Pancreas (tissue), 10 donors: ENCODE measurements at regions not wholly inside any gene's neighbourhood (a gene's known extent, or its start where the extent isn't known, plus 50 kb on each side); places are given as distances from the start of the nearest gene placed in this dataset.

Source experiments
- ATAC-seq, 4 donors: fragments of 200-7000 bp; cut with Tn5 transposase; one replicate each; pipeline versions ENCODE4 v1.8.0 to v1.9.1; 2020; ENCODE audit warnings: mild to moderate bottlenecking in 4 of 4, moderate library complexity in 4 of 4
- DNase-seq, 6 donors: peaks; one replicate each; pipeline ENCODE4 v3.0.0-alpha.2; 2020
- FAIRE-seq: peaks from 2 replicates; lab custom pipeline; 2012; peaks lifted over from hg19 to GRCh38; lab: Jason Lieb, UNC
- H3K27ac ChIP-seq, 4 donors: fragments of 200-600 bp; sonication (generic); 1 replicate in 3 of 4; 2 replicates in 1 of 4; pipeline versions ENCODE4 v1.5.0 to v1.8.0; 2020
- H3K27me3 ChIP-seq, 4 donors: fragments of 200-600 bp; one replicate each; pipeline ENCODE4 v1.8.0; 2021
- H3K36me3 ChIP-seq, 3 donors: fragments of 200-600 bp; sonication (generic) in 1 of 3; one replicate each; pipeline versions ENCODE4 v1.5.0 to v1.8.0; 2020 to 2021
- H3K4me1 ChIP-seq, 3 donors: fragments of 200-600 bp; one replicate each; pipeline ENCODE4 v1.8.0; 2021
- H3K4me3 ChIP-seq, 4 donors: fragments of 200-600 bp; sonication (generic) in 2 of 4; one replicate each; pipeline versions ENCODE4 v1.5.0 to v1.8.0; 2020 to 2021
- H3K9me3 ChIP-seq, 4 donors: fragments of 200-600 bp; one replicate each; pipeline ENCODE4 v1.8.0; 2021
- WGBS, 2 donors: extraction: QIAGEN DNeasy Blood & Tissue Kit; methylation state at CpG; one replicate each; pipeline ENCODE4 v1.1.7; 2013; 5-methylcytosine and 5-hydroxymethylcytosine counted together
- intact Hi-C, 3 donors: fragments of 100-400 bp; cut with DNase I; formaldehyde crosslinking; loops; one replicate each; pipeline versions ENCODE4 v1.11.1 to v1.14.2; 2022
- TF ChIP-seq, protein P1 (sequence below), 4 donors: fragments of 200-600 bp; sonication (generic) in 3 of 4; IDR thresholded peaks; one replicate each; pipeline versions ENCODE4 v1.5.0 to v1.8.0; 2021; ENCODE audit warnings: antibody characterized with exemption in 4 of 4
- donor health status: healthy with polysubstance abuse.
- donor health status: DM: no; HTN: no; CAD: no; lungs with moderate emphysema.
- donor health status: DM: no; HTN: no; CAD: no.
- donor health status: control.
- donor health status: control.
- donor health status: Bipolar disorder and iron deficiency.
- donor health status: DM: yes; HTN: yes; CAD: no.
- donor health status: DM: no; HTN: no; CAD: no.
- donor health status: DM: no; HTN: no; CAD: no.
- donor health status: DM: yes; HTN: yes; CAD: no.

DNA sequence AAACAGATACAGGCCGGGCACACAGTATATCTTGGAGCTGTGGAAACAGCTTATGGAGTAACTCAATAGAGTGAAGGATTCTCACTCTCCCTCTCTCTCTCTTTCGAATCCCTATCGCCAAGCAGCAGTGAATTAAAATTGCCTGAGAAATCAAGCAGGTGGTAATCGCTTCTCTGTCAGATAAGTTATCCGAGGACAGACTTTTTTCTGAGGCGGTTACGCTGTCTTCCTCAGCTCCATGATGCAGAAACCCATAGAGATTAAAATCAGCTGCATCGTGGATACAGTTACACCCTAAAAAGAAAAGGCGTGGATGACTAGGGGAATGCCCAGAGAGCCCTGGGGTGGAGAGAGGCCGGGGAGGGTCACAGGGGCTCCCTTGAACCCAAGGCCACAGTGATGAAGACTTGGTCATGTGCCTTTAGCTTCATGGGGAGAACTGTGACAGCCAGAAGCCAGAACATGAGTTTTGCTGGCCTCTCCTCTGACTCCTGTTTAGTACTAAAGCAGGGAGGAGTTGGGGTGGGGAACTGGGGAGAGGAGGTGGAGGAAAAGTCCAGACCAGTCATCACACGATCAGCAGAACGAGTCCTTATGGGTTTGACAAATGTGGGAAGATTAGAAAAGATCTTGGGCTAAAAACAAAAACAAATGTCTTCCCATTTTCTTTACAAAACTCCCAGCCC lies 138.8 kb upstream of the JARID2 start:
- TF ChIP-seq, protein P1, sequence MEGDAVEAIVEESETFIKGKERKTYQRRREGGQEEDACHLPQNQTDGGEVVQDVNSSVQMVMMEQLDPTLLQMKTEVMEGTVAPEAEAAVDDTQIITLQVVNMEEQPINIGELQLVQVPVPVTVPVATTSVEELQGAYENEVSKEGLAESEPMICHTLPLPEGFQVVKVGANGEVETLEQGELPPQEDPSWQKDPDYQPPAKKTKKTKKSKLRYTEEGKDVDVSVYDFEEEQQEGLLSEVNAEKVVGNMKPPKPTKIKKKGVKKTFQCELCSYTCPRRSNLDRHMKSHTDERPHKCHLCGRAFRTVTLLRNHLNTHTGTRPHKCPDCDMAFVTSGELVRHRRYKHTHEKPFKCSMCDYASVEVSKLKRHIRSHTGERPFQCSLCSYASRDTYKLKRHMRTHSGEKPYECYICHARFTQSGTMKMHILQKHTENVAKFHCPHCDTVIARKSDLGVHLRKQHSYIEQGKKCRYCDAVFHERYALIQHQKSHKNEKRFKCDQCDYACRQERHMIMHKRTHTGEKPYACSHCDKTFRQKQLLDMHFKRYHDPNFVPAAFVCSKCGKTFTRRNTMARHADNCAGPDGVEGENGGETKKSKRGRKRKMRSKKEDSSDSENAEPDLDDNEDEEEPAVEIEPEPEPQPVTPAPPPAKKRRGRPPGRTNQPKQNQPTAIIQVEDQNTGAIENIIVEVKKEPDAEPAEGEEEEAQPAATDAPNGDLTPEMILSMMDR (IDR thresholded peaks at IDR 0.05) = no peak
- Histone ChIP-seq H3K4me1 (no peaks in the 10 kb centered on the region), H3K27ac (no peak overlapping the region), H3K36me3 (no peaks in the 10 kb centered on the region), H3K27me3 (no peaks in the 10 kb centered on the region), H3K9me3 (no peaks in the 10 kb centered on the region), H3K4me3 (no peak overlapping the region)
- ATAC-seq (no peak), DNase-seq (no peak), FAIRE-seq (no peak)
- intact Hi-C loops = loop anchor here in 1 of 3 donors (10.0 kb wide), 1 partner anchor 762 kb away; no protein-coding TSS in a partner anchor
- 54 to 59% methylated on average over 12 of the region's 12 CpGs for WGBS, 2 donors

DNA sequence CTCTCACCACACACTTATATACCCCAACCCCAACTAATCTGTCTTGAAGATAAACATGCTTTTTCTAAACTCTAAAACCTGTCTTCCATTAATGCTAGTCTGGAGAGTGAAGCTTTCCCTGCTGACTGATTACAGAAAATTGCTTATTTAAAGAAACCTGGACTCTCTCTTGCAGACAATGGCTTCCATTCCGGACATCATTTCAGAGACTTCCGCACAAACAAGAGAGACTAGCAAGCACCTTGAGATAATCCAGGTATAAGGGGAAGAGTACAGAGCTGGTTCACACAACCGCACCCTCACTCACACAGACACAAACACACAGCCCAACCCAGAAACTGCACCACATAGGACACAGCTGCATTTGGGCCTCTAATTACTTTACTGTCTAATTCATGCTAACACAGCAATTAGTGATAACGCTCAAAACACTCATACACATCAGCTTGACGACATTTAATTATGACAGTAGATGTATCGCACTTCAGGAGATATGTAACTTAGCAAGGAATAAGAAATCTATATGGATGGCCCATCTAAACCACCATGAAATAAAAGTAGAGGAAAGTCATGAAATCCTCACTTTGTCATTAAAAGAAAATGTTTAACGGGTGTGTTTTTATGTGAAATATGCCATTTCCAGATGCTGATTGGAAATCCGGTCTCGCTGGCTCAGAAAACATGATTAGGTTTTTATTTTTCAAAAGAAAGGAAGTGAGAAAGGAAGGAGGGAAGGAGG lies 138.1 kb upstream of the JARID2 start:
- no peak for FAIRE-seq
- DNase-seq = no peak
- Histone ChIP-seq H3K36me3 (no peaks in the 10 kb centered on the region), H3K4me3 (no peak overlapping the region), H3K27ac (no peak overlapping the region), H3K4me1 (no peaks in the 10 kb centered on the region), H3K27me3 (no peaks in the 10 kb centered on the region), H3K9me3 (no peaks in the 10 kb centered on the region)
- intact Hi-C loops = loop anchor here in 1 of 3 donors (10.0 kb wide), 1 partner anchor 763 kb away; no protein-coding TSS in a partner anchor
- WGBS, 2 donors = 92 to 95% methylated on average over 9 of the region's 9 CpGs
- TF ChIP-seq, protein P1 (IDR thresholded peaks at IDR 0.05) = no peak
- ATAC-seq = no peak

DNA sequence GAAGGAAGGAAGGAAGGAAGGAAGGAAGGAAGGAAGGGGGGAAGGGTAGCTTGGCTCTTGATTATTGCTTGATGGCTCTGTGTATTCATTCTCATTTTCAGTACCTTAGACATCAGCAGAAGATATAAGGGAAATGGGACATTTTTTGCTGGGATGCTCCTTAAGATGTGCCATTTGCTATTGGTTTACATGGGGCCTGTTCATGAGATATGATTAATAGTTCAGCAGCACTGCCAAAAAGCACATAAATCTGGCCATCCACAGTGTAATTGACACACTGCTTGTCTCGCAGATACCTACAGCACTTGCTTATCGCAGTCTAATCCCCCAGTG lies 137.5 kb upstream of the JARID2 start:
- Histone ChIP-seq H3K4me1 (no peaks in the 10 kb centered on the region), H3K36me3 (no peaks in the 10 kb centered on the region), H3K27me3 (no peaks in the 10 kb centered on the region), H3K27ac (no peak overlapping the region), H3K4me3 (no peak overlapping the region), H3K9me3 (no peaks in the 10 kb centered on the region)
- TF ChIP-seq, protein P1 (IDR thresholded peaks at IDR 0.05) = no peak
- no peak for FAIRE-seq
- no peak for DNase-seq
- 91 to 98% methylated on average over 2 of the region's 2 CpGs for WGBS, 2 donors
- ATAC-seq = no peak
- intact Hi-C loops = loop anchor here in 1 of 3 donors (10.0 kb wide), 1 partner anchor 764 kb away; no protein-coding TSS in a partner anchor

DNA sequence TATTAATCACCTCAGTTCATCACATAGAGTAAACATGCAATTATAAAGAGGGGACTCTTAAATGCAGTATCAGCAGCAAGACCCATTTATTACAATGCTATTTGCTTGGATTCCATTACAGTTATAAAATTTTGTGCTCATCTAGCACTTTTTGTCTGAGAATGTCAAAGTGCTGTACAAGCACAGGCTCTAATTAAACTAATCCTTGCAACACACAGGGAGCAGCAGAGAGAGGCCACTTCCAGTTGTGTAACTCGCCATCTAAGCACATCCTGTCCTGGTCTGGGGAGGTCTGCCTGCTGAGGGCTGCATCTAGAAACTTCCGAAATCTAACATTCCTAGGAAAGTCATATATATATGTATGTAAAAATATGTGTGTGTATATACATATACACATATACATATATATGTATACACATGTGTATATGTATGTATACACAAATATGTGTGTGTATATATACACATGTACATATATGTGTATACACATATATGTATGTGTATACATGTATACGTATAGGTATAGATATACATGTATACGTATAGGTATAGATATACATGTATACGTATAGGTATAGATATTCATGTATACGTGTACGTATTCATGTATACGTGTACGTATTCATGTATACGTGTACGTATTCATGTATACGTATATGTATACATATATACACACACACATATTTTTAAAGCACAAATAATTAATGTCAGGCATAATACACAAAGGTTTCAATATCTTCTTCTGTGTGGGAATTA lies 136.4 kb upstream of the JARID2 start:
- FAIRE-seq (peak; percentile 79), ATAC-seq (peak in 2 of 4 donors; percentile 36 to 56)
- 84 to 92% methylated on average over 12 of the region's 12 CpGs for WGBS, 2 donors

More for the DNA sequence above, 136.4 kb upstream of the JARID2 start:
- Histone ChIP-seq H3K27me3 (no peaks in the 10 kb centered on the region), H3K27ac (no peak overlapping the region), H3K4me1 (no peaks in the 10 kb centered on the region), H3K9me3 (no peaks in the 10 kb centered on the region), H3K36me3 (no peaks in the 10 kb centered on the region), H3K4me3 (no peak overlapping the region)
- DNase-seq = no peak
- TF ChIP-seq, protein P1 (IDR thresholded peaks at IDR 0.05) = no peak
- intact Hi-C loops = loop anchor here in 1 of 3 donors (10.0 kb wide), 1 partner anchor 765 kb away; no protein-coding TSS in a partner anchor
